Activated B cell treated with CpG ODN at 0.5 μM for 24 hours (primary cell): ENCODE measurements at regions not wholly inside any gene's neighbourhood (a gene's known extent, or its start where the extent isn't known, plus 50 kb on each side); places are given as distances from the start of the nearest gene placed in this dataset.

Source experiments
- ATAC-seq: fragments of 200-7000 bp; cut with Tn5 transposase; one replicate; pipeline ENCODE4 v1.10.0; 2021; ENCODE audit warnings: low read depth, mild to moderate bottlenecking, moderate library complexity
- CTCF ChIA-PET: fragments of 350-600 bp; sonication (Branson Sonifier 250); formaldehyde crosslinking; loops from one replicate; lab custom pipeline; 2021; ENCODE audit warnings: antibody characterized with exemption; lab: Charles Lee
- POLR2A ChIA-PET: fragments of 350-600 bp; sonication (Branson Sonifier 250); formaldehyde crosslinking; loops from one replicate; lab custom pipeline; 2021; ENCODE audit warnings: antibody characterized with exemption; lab: Charles Lee
- DNase-seq: peaks from one replicate; pipeline ENCODE4 v3.0.0; 2022
- H3K27ac Mint-ChIP-seq: one replicate; pipeline ENCODE4 v1.8.0; 2020; ENCODE audit warnings: mixed read lengths
- H3K27me3 Mint-ChIP-seq: one replicate; pipeline ENCODE4 v1.8.0; 2021; ENCODE audit warnings: mixed read lengths
- H3K36me3 Mint-ChIP-seq: one replicate; pipeline ENCODE4 v1.8.0; 2021; ENCODE audit warnings: low read depth, mixed read lengths
- H3K4me1 Mint-ChIP-seq: one replicate; pipeline ENCODE4 v1.8.0; 2021; ENCODE audit warnings: mixed read lengths
- H3K4me3 Mint-ChIP-seq: one replicate; pipeline ENCODE4 v1.8.0; 2020; ENCODE audit warnings: mild to moderate bottlenecking, mixed read lengths
- H3K9me3 Mint-ChIP-seq: one replicate; pipeline ENCODE4 v1.8.0; 2020; ENCODE audit warnings: mixed read lengths
- CTCF ChIP-seq: fragments of 200-600 bp; IDR thresholded peaks from one replicate; pipeline ENCODE4 v1.8.0; 2022; ENCODE audit warnings: antibody characterized with exemption, mild to moderate bottlenecking
- intact Hi-C: fragments of 100-400 bp; cut with micrococcal nuclease; formaldehyde crosslinking; loops from one replicate; pipeline ENCODE4 v1.15.1; 2024

- CTCF ChIA-PET, result no interaction called here
- Mint-ChIP-seq H3K27ac (no peak overlapping the region), H3K4me1 (no peaks in the 10 kb centered on the region), H3K4me3 (no peak overlapping the region), H3K9me3 (no peaks in the 10 kb centered on the region), H3K36me3 (no peaks in the 10 kb centered on the region), H3K27me3 (no peaks in the 10 kb centered on the region)
- POLR2A ChIA-PET, result no interaction called here
- intact Hi-C loops, result no loop called here
- ATAC-seq, result no peak
- no peak for DNase-seq
- no peak for TF ChIP-seq CTCF
Observed at GRCh38 chr3:116647996-116648395, 61.6 kb upstream of the TUSC7 start.
